SKM-1 treated with dmso at 0.1 percent for 144 hours (cell line): ENCODE measurements at regions not wholly inside any gene's neighbourhood (a gene's known extent, or its start where the extent isn't known, plus 50 kb on each side); places are given as distances from the start of the nearest gene placed in this dataset.
"Not testable (repeated sequence)": the region's sequence is repeated elsewhere in the genome, so short reads cannot be mapped to it uniquely, and the experiment has no call there.

Source experiments
- DNase-seq: peaks from one replicate; lab custom pipeline; 2025; ENCODE audit not compliant: unreplicated experiment; lab: John Stamatoyannopoulos, UW

DNA sequence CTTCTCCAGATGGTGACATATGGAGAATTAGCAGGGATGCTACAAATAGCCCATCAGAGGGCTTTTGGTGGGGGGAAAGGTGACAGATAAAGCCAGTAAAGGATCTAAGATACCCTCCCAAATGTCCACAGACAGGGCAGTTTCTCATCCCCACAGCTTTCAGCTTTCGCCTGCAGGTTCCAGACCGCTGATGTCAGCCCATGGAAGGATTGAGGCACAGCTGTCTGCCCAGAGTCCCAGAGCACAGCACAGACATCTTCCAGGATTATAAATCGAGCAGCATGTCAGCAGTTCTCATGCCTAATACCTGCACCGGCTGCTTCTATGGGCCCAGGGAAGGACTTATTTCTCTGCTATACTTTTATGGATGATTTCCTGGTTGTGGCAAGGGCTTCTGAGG lies 96.7 kb upstream of the MXRA5 start:
- DNase-seq = no peak

DNA sequence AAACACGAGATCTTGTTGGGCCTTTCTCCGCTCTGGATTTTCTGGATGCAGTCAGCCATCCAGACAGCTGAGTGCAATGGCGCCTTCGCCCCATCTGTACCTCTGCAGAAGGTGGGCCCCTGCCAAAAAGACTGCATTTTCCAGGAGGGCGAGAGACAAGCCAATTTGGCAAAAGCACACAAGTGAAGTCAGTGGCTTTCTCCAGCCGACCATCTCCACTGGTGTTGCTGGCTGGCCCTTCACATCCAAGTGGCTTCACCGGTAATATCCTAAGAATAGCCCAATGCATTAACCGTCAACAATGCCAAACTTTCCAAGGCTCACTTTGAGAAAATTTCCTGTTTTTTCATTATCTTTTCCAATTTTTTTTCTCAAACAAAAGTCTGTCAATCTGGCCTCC lies 96.2 kb upstream of the MXRA5 start:
- no peak for DNase-seq

DNA sequence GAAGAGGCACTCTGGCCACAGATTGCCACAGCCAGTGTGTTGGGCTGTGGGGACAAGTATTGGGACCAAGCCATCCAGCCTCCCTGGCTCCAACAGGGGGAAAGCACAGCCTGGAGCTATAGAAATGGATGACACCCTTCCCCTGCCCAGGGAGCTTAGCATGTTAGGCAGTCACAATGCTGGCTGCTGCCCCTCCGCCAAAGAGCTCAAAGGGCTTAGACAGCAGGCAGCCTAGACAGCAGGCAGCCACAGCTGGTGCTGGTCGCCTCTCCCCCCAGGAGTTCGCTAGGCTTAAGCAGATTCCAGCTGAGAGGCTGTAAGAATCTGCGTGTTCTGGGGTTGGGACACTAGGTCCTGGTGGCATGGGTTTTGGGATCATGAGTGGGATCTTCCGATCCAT lies 94.5 kb upstream of the MXRA5 start:
- no peak for DNase-seq

DNA sequence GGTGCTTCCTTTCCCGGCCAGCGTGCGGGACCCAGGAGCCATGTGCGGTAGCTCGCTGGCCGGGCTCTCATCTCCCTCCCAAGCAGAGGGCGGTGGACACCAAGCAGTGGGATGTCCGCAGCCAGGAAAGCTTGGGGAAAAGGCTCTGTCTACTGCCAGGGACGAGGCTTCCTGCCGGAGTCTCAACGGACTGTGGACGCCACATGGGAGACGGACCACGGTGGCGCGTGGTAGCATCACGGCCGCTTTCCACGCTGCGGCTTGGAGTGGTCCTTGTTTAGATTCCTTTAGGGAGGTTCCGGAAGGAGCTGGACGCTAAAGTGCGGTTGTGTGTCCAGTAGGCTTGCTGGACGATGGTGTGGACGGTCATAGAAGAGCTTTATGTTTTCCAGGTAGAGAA lies 89.5 kb upstream of the MXRA5 start:
- not testable (repeated sequence) for DNase-seq

DNA sequence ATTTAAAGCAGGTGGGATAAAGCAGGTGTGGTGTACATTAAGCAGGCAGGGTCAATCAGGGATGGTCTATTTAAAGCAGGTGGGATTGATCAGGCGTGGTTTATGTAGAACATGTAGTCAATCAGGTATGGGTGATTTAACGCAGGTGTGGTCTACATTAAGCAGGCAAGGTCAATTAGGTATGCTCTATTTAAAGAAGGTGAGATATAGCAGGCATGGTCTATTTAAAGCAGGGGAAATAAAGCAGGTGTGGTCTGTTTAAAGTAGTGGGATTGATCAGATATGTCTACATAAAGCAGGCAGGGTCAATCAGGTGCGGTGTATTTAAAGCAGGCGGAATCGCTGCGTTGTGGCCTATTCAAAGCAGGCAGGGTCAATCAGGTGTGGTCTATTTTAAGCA lies 88.6 kb upstream of the MXRA5 start:
- no peak for DNase-seq

DNA sequence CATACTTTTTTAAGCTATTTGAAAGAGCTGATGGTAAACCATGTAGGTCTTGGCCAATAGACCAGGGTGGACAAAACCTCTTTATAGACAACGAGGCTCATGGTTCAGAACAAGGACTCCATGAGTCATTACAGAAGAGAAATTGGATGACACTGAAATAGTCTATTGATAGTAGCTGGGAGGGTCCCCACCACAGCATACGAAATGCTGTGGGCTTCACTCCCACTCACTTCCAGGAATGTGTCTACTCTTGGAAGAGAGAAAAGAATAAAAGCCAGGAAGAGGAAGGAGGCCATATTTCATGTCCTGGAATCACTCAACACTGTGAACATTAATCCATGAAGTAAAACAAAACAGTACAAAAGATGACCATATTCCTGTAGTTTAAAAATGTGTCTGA lies 82.3 kb upstream of the MXRA5 start:
- DNase-seq = no peak

DNA sequence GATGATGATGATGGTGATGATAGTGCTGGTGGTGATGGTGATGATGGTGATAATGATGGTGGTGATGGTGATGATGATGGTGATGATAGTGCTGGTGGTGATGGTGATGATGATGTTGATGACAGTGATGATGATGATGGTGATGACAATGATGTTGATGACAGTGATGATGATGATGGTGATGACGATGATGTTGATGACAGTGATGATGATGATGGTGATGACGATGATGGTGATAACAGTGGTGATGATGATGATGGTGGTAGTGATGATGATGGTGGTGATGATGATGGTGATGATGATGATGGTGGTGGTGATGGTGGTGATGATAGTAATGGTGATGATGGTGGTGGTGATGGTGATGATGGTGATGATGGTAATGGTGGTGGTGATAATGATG lies 80.1 kb upstream of the MXRA5 start:
- no peak for DNase-seq

DNA sequence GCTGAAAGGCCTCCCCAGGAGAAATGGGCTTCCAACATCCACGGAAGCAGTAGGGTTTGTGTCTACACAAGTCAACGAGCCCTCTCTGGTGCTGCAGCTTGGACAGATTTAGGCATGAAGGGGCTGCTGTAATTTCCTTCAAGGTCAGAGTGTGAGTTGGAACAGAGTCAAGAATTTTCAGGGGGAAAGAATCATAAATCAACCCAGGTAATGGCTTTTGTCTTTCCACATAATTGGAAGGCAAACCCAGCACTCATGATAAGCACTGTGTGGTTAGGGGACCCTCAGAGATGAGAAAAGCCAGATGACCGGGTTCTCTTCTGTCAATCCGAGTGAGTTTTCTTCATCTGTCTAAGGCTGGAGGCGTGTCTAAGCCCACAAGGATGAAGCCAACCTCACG lies 78.6 kb upstream of the MXRA5 start:
- no peak for DNase-seq

DNA sequence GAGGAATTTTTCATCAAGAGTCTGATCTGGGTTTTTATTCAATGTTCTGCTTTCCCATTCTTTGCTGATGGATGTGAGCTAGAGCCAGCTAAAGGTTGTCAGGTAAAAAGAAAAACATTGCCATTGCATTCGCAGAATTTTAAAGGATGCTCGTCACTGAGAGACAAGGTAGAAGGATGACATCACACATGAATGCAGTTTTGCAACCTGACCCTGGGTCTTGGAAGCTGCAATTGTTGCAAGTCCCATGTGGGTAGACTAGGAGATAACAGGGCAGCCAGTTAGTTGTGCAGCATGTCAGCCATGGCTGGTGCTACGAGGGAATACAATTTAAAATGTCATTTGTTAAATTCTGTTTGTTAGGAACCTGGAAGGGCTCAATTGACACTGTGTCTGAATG lies 73.9 kb upstream of the MXRA5 start:
- DNase-seq = no peak

DNA sequence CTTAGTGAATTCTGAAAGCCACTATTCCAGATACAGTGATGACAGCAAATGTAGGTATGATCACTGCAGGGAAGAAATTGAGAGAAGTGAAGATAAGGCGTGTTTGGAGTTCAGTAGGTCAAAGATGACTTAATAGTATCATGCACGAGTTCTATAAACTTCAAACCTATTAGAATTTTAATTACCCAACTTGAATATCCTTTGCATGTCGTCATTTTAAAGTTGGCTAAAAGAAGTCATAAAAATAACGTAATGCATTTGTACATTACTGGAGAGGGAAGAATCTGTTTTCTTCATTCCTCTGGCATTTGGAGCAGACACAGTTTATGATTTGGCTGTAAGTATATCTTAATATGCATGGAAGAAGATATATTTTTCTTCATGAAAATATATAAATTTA lies 68.6 kb upstream of the MXRA5 start:
- no peak for DNase-seq

DNA sequence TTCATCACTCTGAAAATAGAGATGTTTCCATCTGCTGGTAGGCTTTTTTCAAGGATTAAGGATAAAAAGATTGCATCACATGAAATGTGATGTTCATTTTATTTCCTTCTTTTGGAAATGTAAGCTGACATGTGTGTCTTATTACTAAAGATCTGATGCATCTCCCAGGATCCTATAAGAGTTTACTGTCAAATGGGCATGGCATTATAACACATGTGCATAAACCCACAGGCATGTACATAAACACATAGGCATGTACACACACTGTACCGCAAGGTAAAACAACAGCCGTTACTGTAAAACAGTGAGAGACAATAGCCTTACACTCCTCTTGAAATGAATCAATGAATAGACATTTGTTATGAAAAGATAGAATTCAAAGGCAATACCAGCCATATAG lies 65.2 kb upstream of the MXRA5 start:
- DNase-seq = not testable (repeated sequence)

DNA sequence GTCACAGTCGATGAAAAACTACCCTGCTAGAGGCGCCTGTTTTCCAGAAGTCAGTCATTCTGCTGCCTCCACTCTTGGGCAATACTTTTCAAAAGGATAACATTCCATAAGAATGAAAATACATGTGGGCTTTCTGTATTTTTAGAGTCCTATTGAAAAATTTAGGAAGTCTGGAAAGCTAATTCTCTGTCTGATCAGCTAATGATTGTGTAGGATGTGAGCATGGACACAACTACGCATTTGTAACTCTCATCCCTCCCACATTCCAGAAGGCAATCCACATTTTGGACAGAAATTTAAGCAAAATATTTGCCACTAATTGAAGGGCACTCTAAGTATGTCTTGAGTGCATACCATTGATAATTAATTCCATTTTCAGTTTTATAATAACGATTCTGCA lies 63.5 kb upstream of the MXRA5 start:
- not testable (repeated sequence) for DNase-seq

DNA sequence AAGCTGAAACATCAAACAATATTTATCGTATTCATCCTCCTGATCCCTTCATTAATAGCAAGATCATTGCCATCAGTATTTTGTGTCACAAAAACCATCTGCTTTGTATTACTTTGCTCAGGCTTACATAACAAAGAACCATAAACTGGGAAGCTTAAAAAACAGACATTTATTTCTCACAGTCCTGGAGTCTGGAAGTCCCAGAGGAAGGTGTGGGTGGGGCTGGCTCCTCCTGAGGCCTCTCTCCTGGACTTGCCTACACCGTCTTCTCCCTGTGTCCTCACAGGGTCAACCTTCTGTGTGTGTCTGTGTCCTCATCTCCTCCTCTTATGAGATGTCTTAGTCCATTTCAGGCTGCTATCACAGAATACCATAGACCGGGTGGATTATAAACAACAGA lies 61.3 kb upstream of the MXRA5 start:
- no peak for DNase-seq

DNA sequence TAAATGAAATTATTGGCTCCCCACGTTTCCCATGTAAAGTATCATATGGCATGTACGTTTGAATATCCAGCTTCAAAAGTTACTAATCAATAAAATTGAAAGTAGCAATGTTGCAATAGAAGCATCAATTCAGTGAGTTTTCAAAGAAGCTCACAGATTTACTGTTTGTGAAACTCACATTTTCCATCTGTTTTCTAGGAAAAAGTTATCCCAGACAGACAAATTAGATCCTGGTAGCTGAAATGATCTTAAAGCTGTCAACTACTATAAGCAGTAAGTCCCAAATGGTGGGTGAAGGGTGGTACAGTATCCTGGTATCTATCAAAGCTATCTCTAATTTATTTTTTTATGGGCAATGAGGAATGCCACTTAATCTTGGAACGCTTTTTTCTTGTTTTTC lies 60.7 kb upstream of the MXRA5 start:
- no peak for DNase-seq

DNA sequence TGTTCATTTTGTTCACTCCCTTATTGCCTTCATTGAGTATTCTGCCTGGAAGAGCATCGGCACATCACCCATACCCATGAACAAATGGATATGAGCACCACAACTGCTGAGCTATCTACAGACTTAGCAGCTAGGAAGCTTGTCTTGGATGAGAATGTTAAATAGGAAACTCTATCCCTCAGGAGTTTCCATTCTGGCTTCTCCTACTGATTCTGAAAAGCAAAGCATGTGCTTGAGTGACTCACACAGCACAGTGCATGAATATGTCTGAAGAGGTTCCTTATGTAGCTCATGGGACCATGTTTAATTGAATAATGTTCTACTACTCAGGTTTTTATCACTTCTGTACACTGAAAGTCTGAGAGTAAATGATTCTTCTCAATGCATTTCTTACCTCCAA lies 57.3 kb upstream of the MXRA5 start:
- DNase-seq = no peak
